Mesothelial cell of epicardium (in vitro differentiated cells): ENCODE measurements at regions not wholly inside any gene's neighbourhood (a gene's known extent, or its start where the extent isn't known, plus 50 kb on each side); places are given as distances from the start of the nearest gene placed in this dataset.

Source experiments
- DNase-seq, 2 experiments: peaks; one replicate each; pipeline ENCODE4 v3.0.0; 2021; ENCODE audit warnings: low spot score in 2 of 2; ENCODE audit not compliant: unreplicated experiment in 2 of 2
- H3K27ac Mint-ChIP-seq: 2 replicates; pipeline ENCODE4 v1.8.0; 2021; ENCODE audit warnings: mixed read lengths
- H3K27me3 Mint-ChIP-seq: 2 replicates; pipeline ENCODE4 v1.8.0; 2021; ENCODE audit warnings: low read depth, mixed read lengths
- H3K36me3 Mint-ChIP-seq: 2 replicates; pipeline ENCODE4 v1.8.0; 2021; ENCODE audit warnings: mixed read lengths
- H3K4me1 Mint-ChIP-seq: 2 replicates; pipeline ENCODE4 v1.8.0; 2021; ENCODE audit warnings: mixed read lengths
- H3K4me3 Mint-ChIP-seq: 2 replicates; pipeline ENCODE4 v1.8.0; 2021; ENCODE audit warnings: mild to moderate bottlenecking, moderate library complexity, mixed read lengths
- H3K9me3 Mint-ChIP-seq: 2 replicates; pipeline ENCODE4 v1.8.0; 2021; ENCODE audit warnings: mixed read lengths
- CTCF ChIP-seq: fragments of 200-600 bp; sonication (generic); IDR thresholded peaks from one replicate; pipeline ENCODE4 v1.5.0; 2021; ENCODE audit warnings: antibody characterized with exemption; ENCODE audit not compliant: unreplicated experiment

- H3K4me3 Mint-ChIP-seq = no peak overlapping the region
- no peak for TF ChIP-seq CTCF
- no peak overlapping the region for H3K27ac Mint-ChIP-seq
Measured at GRCh38 chr3:82294609-82295008, 533.2 kb upstream of the GBE1 start.

GRCh38 chr3:82293867-82294266 is 532.4 kb upstream of the GBE1 start:
- Mint-ChIP-seq H3K27me3 (peaks cover 2% of the 10 kb centered on the region), H3K36me3 (no peaks in the 10 kb centered on the region), H3K27ac (no peak overlapping the region), H3K9me3 (peaks cover 5% of the 10 kb centered on the region), H3K4me3 (no peak overlapping the region), H3K4me1 (no peaks in the 10 kb centered on the region)
- DNase-seq = no peak
- TF ChIP-seq CTCF = no peak

More at GRCh38 chr3:82294609-82295008, 533.2 kb upstream of the GBE1 start:
- Mint-ChIP-seq H3K36me3 (no peaks in the 10 kb centered on the region), H3K9me3 (peaks cover 5% of the 10 kb centered on the region), H3K4me1 (no peaks in the 10 kb centered on the region), H3K27me3 (peaks cover 2% of the 10 kb centered on the region)
- DNase-seq = no peak

GRCh38 chr3:82293435-82293834 is 532.0 kb upstream of the GBE1 start:
- no peak for DNase-seq
- Mint-ChIP-seq H3K27me3 (peaks cover 2% of the 10 kb centered on the region), H3K4me3 (no peak overlapping the region), H3K4me1 (no peaks in the 10 kb centered on the region), H3K36me3 (no peaks in the 10 kb centered on the region), H3K27ac (no peak overlapping the region), H3K9me3 (peaks cover 5% of the 10 kb centered on the region)
- no peak for TF ChIP-seq CTCF

GRCh38 chr3:82287562-82287961 is 526.1 kb upstream of the GBE1 start:
- peaks cover 2% of the 10 kb centered on the region for H3K27me3 Mint-ChIP-seq
- no peak for TF ChIP-seq CTCF
- peaks cover 5% of the 10 kb centered on the region for H3K9me3 Mint-ChIP-seq
- H3K4me3 Mint-ChIP-seq = no peak overlapping the region
- H3K27ac Mint-ChIP-seq = no peak overlapping the region
- no peaks in the 10 kb centered on the region for H3K4me1 Mint-ChIP-seq
- H3K36me3 Mint-ChIP-seq = no peaks in the 10 kb centered on the region
- no peak for DNase-seq

- no peaks in the 10 kb centered on the region for H3K36me3 Mint-ChIP-seq
- H3K27me3 Mint-ChIP-seq = no peaks in the 10 kb centered on the region
- H3K4me1 Mint-ChIP-seq = no peaks in the 10 kb centered on the region
- no peak overlapping the region for H3K27ac Mint-ChIP-seq
- DNase-seq = no peak
- no peak overlapping the region for H3K4me3 Mint-ChIP-seq
- H3K9me3 Mint-ChIP-seq = no peaks in the 10 kb centered on the region
- TF ChIP-seq CTCF = no peak
Measured at GRCh38 chr3:82281205-82281604, 519.8 kb upstream of the GBE1 start.

GRCh38 chr3:82276992-82277391 is 515.5 kb upstream of the GBE1 start:
- Mint-ChIP-seq H3K27ac (no peak overlapping the region), H3K36me3 (no peaks in the 10 kb centered on the region), H3K4me1 (no peaks in the 10 kb centered on the region), H3K27me3 (no peaks in the 10 kb centered on the region), H3K9me3 (peaks cover 6% of the 10 kb centered on the region), H3K4me3 (no peak overlapping the region)
- no peak for TF ChIP-seq CTCF
- DNase-seq = no peak
